ENCODE measurements at regions not wholly inside any gene's neighbourhood (a gene's known extent, or its start where the extent isn't known, plus 50 kb on each side); places are given as distances from the start of the nearest gene placed in this dataset.

- DNase-seq (ENCODE audit: low spot score in 2 of 2) = peak in 1 of 2 donors; percentile 47
- Histone ChIP-seq H3K9me3 (no peaks in the 10 kb centered on the region), H3K4me3 (no peak overlapping the region), H3K36me3 (no peaks in the 10 kb centered on the region), H3K27ac (no peak overlapping the region), H3K4me1 (no peaks in the 10 kb centered on the region), H3K27me3 (no peaks in the 10 kb centered on the region)
- no peak for TF ChIP-seq CTCF (IDR thresholded peaks at IDR 0.05)
- intact Hi-C loops (cut with DNase I) = no loop called here
These were observed 229.1 kb downstream of the TSHZ3 start for GRCh38 chr19:31119951-31120690.

- Histone ChIP-seq H3K9me3 (no peaks in the 10 kb centered on the region), H3K27ac (no peak overlapping the region), H3K4me1 (no peaks in the 10 kb centered on the region), H3K4me3 (no peak overlapping the region), H3K36me3 (no peaks in the 10 kb centered on the region), H3K27me3 (no peaks in the 10 kb centered on the region)
- intact Hi-C loops (cut with DNase I) = no loop called here
- no peak for TF ChIP-seq CTCF (IDR thresholded peaks at IDR 0.05)
- DNase-seq (ENCODE audit: low spot score in 2 of 2) = peak in 1 of 2 donors; percentile 13
These were observed 230.2 kb downstream of the TSHZ3 start for GRCh38 chr19:31118986-31119385.

GRCh38 chr19:31118287-31118955 is 230.8 kb downstream of the TSHZ3 start:
- no peak for DNase-seq (ENCODE audit: low spot score in 2 of 2)

GRCh38 chr19:31114585-31114984 is 234.7 kb downstream of the TSHZ3 start:
- Histone ChIP-seq H3K9me3 (no peaks in the 10 kb centered on the region), H3K36me3 (no peaks in the 10 kb centered on the region), H3K27me3 (no peaks in the 10 kb centered on the region), H3K4me3 (no peak overlapping the region), H3K27ac (no peak overlapping the region), H3K4me1 (no peaks in the 10 kb centered on the region)
- no peak for TF ChIP-seq CTCF (IDR thresholded peaks at IDR 0.05)
- DNase-seq (ENCODE audit: low spot score in 2 of 2) = no peak
- intact Hi-C loops (cut with DNase I) = no loop called here

More at GRCh38 chr19:31118287-31118955, 230.8 kb downstream of the TSHZ3 start:
- no peak for TF ChIP-seq CTCF (IDR thresholded peaks at IDR 0.05)
- intact Hi-C loops (cut with DNase I) = no loop called here
- no peak overlapping the region for H3K4me3 ChIP-seq
- H3K27ac ChIP-seq = no peak overlapping the region
- no peaks in the 10 kb centered on the region for H3K4me1 ChIP-seq
- H3K9me3 ChIP-seq = no peaks in the 10 kb centered on the region
- H3K36me3 ChIP-seq = no peaks in the 10 kb centered on the region
- no peaks in the 10 kb centered on the region for H3K27me3 ChIP-seq

GRCh38 chr19:31113293-31113692 is 235.9 kb downstream of the TSHZ3 start:
- H3K27ac ChIP-seq = no peak overlapping the region
- TF ChIP-seq CTCF (IDR thresholded peaks at IDR 0.05) = no peak
- no peaks in the 10 kb centered on the region for H3K4me1 ChIP-seq
- H3K36me3 ChIP-seq = no peaks in the 10 kb centered on the region
- H3K9me3 ChIP-seq = no peaks in the 10 kb centered on the region
- intact Hi-C loops (cut with DNase I) = no loop called here
- H3K4me3 ChIP-seq = no peak overlapping the region
- no peaks in the 10 kb centered on the region for H3K27me3 ChIP-seq
- no peak for DNase-seq (ENCODE audit: low spot score in 2 of 2)

All from ascending aorta (tissue), 2 donors.